ENCODE measurements at regions not wholly inside any gene's neighbourhood (a gene's known extent, or its start where the extent isn't known, plus 50 kb on each side); places are given as distances from the start of the nearest gene placed in this dataset.
"Not testable (repeated sequence)": the region's sequence is repeated elsewhere in the genome, so short reads cannot be mapped to it uniquely, and the experiment has no call there.

DNA sequence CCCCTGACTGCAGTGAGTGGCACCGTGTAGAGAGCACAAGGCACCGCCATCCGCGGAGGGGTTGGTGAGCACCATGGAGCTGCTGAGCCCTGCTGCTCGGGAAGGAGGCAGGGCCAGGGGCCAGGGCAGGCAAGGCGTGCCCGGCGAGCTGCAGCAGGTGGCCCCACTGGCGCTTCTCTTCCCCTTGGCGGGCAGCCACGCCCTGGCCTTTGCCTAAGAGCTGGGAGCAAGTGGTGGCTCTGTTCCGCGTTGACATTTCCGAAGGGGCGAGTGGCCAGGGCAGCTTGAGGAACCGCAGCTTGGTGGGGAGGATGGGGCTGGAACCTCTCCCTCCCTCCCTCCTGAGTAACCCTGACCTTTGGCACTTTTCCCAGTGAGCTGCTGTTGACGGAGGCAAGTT, 194.7 kb upstream of the TP53TG3 start:
- not testable (repeated sequence) for DNase-seq (ENCODE audit: low read depth)

DNA sequence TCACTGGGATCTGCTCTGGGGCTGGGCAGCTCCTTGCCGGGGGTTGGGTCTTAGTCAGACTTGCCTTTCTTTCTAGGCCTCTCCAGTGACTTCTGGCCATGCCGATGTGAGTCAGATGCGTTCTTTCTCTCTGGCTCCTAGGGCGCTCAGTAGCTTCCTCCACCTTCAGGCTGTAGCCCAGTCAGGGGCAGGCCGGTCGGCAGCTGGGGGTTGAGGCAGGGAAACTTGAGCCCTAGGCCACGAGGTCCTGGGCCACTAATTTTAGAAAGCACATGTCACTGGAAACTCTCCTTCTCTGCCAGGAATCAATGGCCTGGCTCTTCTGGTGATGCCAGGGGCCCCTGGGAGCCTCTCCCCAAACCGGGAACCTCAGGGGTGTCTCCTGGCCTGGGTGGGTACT, 192.4 kb upstream of the TP53TG3 start:
- DNase-seq (ENCODE audit: low read depth); H3K4me3 ChIP-seq (ENCODE audit: control insufficient read depth, low read depth, low read length): not testable (repeated sequence)

More for the DNA sequence above, 194.7 kb upstream of the TP53TG3 start:
- not testable (repeated sequence) for H3K4me3 ChIP-seq (ENCODE audit: control insufficient read depth, low read depth, low read length)

DNA sequence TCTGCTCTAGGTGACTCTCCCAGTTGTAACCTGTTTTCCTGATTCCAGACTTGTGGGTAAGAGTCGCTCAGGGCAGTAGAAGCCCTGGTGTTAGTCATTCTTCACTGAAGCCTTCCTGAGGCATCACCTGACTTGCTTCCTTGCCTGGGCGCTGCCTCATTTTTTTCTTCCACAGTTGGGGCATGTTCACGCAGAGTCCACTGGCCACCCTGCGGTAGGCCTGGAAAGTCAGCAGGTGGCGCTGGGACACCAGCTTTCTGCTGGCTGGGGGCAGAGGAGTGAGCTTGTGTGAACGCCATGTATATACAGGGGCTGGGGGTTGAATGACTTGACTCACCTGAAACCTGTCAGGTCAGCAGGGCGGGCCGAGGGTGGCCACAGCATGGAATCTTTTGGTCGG, 189.3 kb upstream of the TP53TG3 start:
- not testable (repeated sequence) for DNase-seq (ENCODE audit: low read depth); H3K4me3 ChIP-seq (ENCODE audit: control insufficient read depth, low read depth, low read length)

DNA sequence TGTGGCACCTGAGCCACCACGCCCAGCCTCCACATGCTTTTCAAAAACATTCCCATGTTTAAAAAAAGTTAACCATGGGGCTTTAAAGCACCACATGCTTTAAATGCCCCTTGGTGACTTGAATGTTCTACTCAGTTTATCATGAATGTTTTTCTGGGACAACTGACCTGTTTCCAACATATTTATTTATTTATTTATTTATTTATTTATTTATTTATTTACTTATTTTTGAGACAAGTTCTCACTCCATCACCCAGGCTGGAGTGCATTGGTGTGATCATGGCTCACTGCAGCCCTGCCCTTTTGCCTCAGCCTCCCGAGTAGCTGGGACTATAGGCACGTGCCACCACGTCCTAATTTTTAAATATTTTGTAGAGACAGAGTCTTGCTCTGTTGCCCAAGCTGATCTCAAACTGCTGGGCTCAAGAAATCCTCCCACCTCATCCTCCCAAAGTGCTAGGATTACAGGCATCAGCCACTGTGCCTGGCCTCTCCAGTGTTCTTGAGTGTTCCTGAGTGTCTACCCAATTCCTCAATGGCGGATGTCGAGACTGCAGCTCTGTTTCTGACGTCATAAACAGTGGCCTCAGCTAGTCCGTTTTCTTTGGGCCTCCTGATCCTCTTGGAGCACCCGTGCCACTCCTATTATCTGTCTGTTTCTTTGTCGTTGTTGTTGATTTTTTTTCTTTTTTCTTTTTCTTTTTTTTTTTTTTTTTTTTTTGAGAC, 185.7 kb upstream of the TP53TG3 start:
- not testable (repeated sequence) for H3K4me3 ChIP-seq (ENCODE audit: control insufficient read depth, low read depth, low read length); DNase-seq (ENCODE audit: low read depth)

DNA sequence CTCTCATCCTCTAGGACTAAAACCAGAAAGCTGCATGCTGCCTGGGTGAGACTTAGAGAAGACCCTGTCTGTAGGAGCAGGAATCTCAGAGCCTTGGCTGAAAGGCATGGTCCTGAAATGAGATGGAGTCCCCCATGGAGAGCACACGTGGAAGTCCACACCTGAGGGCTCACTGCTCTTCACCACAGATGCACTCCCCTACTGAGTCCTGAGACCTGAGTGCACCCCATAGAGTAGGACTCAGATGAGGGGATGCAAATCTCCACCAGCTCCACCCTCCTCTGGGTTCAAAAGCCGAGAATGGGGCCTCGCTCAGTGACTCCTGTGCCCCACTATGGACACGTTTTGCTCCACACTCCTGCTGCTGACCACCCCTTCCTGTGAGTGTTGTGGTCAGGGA, 171.4 kb upstream of the TP53TG3 start:
- not testable (repeated sequence) for DNase-seq (ENCODE audit: low read depth); H3K4me3 ChIP-seq (ENCODE audit: control insufficient read depth, low read depth, low read length)

DNA sequence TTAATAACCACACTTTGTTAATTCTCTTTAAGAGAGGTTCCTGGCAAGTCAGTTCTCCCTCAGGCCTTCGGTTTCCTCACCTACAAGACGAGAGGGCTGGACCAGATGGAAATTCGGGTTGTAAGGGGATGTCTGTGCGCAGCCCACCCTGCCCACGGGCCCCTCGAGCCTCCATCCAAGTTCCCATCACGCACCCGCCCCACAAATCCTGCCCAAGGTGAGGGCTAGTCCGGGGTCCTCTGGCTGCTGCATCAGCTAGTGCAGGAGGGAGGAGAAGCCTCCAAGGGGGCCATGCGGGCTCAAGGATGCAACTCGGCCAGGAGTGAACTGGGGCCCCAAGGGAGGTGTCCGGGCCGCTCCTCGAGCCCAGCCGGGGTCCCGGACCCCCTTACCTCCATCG, 169.6 kb upstream of the TP53TG3 start:
- H3K4me3 ChIP-seq (ENCODE audit: control insufficient read depth, low read depth, low read length); DNase-seq (ENCODE audit: low read depth): not testable (repeated sequence)

DNA sequence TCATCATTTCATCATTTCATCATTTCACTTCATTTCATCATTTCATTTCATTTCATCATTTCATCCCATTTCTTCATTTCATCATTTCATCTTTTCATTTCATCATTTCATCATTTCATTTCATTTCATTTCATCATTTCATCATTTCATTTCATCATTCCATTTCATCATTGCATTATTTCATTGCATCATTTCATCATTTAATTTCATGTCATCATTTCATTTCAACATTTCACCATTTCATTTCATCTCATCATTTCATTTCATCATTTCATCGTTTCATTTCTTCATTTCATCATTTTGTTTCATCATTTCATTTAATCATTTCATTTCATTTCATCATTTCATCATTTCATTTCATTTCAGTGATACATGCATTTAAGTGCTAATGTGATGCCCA, 166.9 kb upstream of the TP53TG3 start:
- H3K4me3 ChIP-seq (ENCODE audit: control insufficient read depth, low read depth, low read length); DNase-seq (ENCODE audit: low read depth): not testable (repeated sequence)

DNA sequence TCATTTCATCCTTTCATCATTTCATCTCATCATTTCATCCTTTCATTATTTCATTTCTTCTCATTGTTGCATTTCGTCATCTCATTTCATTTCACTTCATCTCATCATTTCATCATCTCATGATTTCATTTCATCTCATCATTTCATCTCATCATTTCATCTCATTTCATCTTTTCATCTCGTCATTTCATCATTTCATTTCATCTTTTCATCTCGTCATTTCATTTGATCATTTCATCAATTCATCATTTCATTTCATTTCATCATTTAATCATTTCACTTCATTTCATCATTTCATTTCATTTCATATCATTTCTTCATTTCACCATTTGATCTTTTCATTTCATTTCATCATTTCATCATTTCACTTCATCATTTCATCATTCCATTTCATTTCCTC, 131.3 kb upstream of the TP53TG3 start:
- not testable (repeated sequence) for H3K4me3 ChIP-seq (ENCODE audit: control insufficient read depth, low read depth, low read length); DNase-seq (ENCODE audit: low read depth)

DNA sequence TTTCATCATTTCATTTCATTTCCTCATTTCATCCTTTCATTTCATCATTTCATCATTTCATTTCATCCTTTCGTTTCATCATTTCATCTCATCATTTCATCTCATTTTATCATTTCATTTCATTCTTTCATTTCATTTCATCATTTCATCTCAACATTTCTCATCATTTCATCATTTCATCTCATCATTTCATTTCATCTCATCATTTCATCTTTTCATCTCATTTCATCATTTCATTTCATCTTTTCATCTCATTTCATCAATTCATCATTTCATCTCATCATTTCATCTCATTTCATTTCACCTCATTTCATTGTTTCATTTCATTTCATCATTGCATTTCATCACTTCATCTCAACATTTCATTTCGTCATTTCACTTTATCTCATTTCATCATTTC, 129.7 kb upstream of the TP53TG3 start:
- not testable (repeated sequence) for H3K4me3 ChIP-seq (ENCODE audit: control insufficient read depth, low read depth, low read length); DNase-seq (ENCODE audit: low read depth)

All from fibroblast of mammary gland (primary cell).